ENCODE measurements at regions not wholly inside any gene's neighbourhood (a gene's known extent, or its start where the extent isn't known, plus 50 kb on each side); places are given as distances from the start of the nearest gene placed in this dataset.

- no peak for TF ChIP-seq TAF1 (IDR thresholded peaks at IDR 0.05; ENCODE audit: borderline replicate concordance, low read depth, low read length)
- TF ChIP-seq POLR2A (IDR thresholded peaks at IDR 0.05; ENCODE audit: low read depth, low read length), result no peak
These were observed 137.6 kb upstream of the TMEM72 start for GRCh38 chr10:44773565-44773964.
